A673 (cell line): ENCODE measurements at regions not wholly inside any gene's neighbourhood (a gene's known extent, or its start where the extent isn't known, plus 50 kb on each side); places are given as distances from the start of the nearest gene placed in this dataset.

Experiments used
- BruUV-seq: library from RNA; stranded (reverse); fragments of 400-500 nt; replicated peaks from 2 replicates; lab custom pipeline; 2021; lab: Mats Ljungman, UMichigan
- CTCF ChIA-PET: fragments of 300-600 bp; sonication (Branson Sonifier 250); formaldehyde crosslinking; loops from one replicate; lab custom pipeline; 2022; ENCODE audit warnings: antibody characterized with exemption; lab: Charles Lee
- POLR2A ChIA-PET: fragments of 300-600 bp; sonication (Branson Sonifier 250); formaldehyde crosslinking; loops from one replicate; lab custom pipeline; 2022; ENCODE audit warnings: antibody characterized with exemption; ENCODE audit not compliant: low non-redundant PET; lab: Charles Lee
- DNase-seq: peaks from one replicate; pipeline ENCODE4 v3.0.0-alpha.2; 2015; ENCODE audit warnings: low spot score
- H3K27ac ChIP-seq: fragments of 200-600 bp; sonication (generic); 2 replicates; pipeline ENCODE4 v1.5.1; 2016; ENCODE audit warnings: mixed run types, low read depth, mild to moderate bottlenecking, mixed read lengths, antibody characterized with exemption, low read length; ENCODE audit not compliant: poor library complexity, severe bottlenecking
- H3K27me3 ChIP-seq: fragments of 200-600 bp; sonication (generic); replicated peaks from 2 replicates; pipeline ENCODE4 v1.6.1; 2017; ENCODE audit warnings: mixed run types, low read depth, mild to moderate bottlenecking, mixed read lengths, antibody characterized with exemption, low read length; ENCODE audit not compliant: insufficient read depth, poor library complexity
- H3K36me3 ChIP-seq: fragments of 200-600 bp; sonication (generic); 2 replicates; pipeline ENCODE4 v1.6.1; 2016; ENCODE audit warnings: mixed run types, mild to moderate bottlenecking, mixed read lengths, antibody characterized with exemption, low read length; ENCODE audit not compliant: insufficient read depth, poor library complexity, severe bottlenecking
- H3K4me1 ChIP-seq: fragments of 200-600 bp; sonication (generic); 2 replicates; pipeline ENCODE4 v1.6.1; 2017; ENCODE audit warnings: mixed run types, mild to moderate bottlenecking, mixed read lengths, antibody characterized with exemption, low read length; ENCODE audit not compliant: insufficient read depth, poor library complexity, severe bottlenecking
- H3K4me3 ChIP-seq: fragments of 200-600 bp; sonication (generic); 2 replicates; pipeline ENCODE4 v1.5.1; 2016; ENCODE audit warnings: low read depth, mixed run types, mild to moderate bottlenecking, mixed read lengths, low read length; ENCODE audit not compliant: poor library complexity, severe bottlenecking
- H3K9me3 ChIP-seq: fragments of 200-600 bp; sonication (generic); 2 replicates; pipeline ENCODE4 v1.6.1; 2016; ENCODE audit warnings: mixed run types, low read depth, mild to moderate bottlenecking, mixed read lengths, antibody characterized with exemption, low read length; ENCODE audit not compliant: poor library complexity, severe bottlenecking
- EZH2 ChIP-seq: fragments of 200-600 bp; sonication (generic); IDR thresholded peaks from 2 replicates; pipeline ENCODE4 v1.6.1; 2017; ENCODE audit warnings: borderline replicate concordance, low read depth, mild to moderate bottlenecking, mixed read lengths, antibody characterized with exemption, low read length; ENCODE audit not compliant: poor library complexity, severe bottlenecking
- intact Hi-C: fragments of 100-400 bp; cut with micrococcal nuclease; formaldehyde crosslinking; loops from one replicate; pipeline ENCODE4 v1.10.0; 2022; ENCODE audit not compliant: unreplicated experiment
- TF ChIP-seq, protein P1 (sequence below): fragments of 300-800, 200-600 bp; sonication (generic); conservative IDR thresholded peaks from 2 replicates; pipeline ENCODE4 v1.5.1; 2017; ENCODE audit warnings: low read depth, mild to moderate bottlenecking, antibody characterized with exemption, low read length, moderate library complexity, mixed read lengths

DNA sequence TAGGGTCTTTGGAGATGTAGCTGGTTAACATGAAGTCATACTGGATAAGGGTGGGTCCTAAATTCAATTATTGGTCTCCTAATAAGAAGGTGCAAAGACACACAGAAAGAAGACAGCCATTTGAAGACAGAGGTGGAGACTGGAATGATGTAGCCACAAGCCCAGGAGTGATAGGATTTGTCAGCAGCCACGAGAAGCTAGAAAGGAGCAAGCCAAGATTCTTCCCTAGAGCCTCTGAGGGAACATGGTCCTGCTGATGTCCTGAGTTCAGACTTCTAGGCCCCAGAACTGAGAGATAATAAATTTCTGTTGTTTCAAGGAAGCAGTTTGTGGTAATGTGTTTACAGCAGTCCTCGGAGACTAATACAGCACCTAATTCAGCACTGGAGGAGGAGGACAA, 203.3 kb upstream of the SRRM4 start:
- POLR2A ChIA-PET = no interaction called here
- no peak overlapping the region for H3K27ac ChIP-seq

DNA sequence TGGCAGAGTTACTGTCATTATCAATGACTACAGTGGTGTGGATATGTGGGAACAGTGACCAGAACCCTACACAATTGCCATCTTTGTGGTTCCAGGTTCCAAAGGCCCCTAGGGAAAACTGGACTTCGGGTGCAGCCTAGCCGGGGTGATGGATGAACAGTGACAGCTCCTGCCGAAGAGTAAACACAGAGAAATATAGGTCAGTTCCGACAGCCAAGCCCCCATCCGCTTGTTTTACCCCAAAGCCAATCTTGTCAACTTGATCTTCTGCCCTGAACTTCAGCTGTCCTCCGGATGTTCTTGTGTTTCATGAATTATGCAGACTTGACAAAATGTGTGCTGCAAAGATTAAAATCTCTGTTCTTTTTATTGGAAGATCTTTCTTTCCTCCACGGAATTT, 200.4 kb upstream of the SRRM4 start:
- intact Hi-C loops = no loop called here
- no TSS peak for BruUV-seq
- DNase-seq = no peak

More for the DNA sequence above, 203.3 kb upstream of the SRRM4 start:
- no peak overlapping the region for H3K4me3 ChIP-seq
- no peaks in the 10 kb centered on the region for H3K36me3 ChIP-seq
- intact Hi-C loops = no loop called here
- CTCF ChIA-PET = no interaction called here
- no peak for DNase-seq
- peaks cover 51% of the 10 kb centered on the region for H3K27me3 ChIP-seq
- no peaks in the 10 kb centered on the region for H3K9me3 ChIP-seq
- H3K4me1 ChIP-seq = no peaks in the 10 kb centered on the region
- no TSS peak for BruUV-seq
- TF ChIP-seq, protein P1, sequence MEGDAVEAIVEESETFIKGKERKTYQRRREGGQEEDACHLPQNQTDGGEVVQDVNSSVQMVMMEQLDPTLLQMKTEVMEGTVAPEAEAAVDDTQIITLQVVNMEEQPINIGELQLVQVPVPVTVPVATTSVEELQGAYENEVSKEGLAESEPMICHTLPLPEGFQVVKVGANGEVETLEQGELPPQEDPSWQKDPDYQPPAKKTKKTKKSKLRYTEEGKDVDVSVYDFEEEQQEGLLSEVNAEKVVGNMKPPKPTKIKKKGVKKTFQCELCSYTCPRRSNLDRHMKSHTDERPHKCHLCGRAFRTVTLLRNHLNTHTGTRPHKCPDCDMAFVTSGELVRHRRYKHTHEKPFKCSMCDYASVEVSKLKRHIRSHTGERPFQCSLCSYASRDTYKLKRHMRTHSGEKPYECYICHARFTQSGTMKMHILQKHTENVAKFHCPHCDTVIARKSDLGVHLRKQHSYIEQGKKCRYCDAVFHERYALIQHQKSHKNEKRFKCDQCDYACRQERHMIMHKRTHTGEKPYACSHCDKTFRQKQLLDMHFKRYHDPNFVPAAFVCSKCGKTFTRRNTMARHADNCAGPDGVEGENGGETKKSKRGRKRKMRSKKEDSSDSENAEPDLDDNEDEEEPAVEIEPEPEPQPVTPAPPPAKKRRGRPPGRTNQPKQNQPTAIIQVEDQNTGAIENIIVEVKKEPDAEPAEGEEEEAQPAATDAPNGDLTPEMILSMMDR = no peak
- TF ChIP-seq EZH2 = no peak

DNA sequence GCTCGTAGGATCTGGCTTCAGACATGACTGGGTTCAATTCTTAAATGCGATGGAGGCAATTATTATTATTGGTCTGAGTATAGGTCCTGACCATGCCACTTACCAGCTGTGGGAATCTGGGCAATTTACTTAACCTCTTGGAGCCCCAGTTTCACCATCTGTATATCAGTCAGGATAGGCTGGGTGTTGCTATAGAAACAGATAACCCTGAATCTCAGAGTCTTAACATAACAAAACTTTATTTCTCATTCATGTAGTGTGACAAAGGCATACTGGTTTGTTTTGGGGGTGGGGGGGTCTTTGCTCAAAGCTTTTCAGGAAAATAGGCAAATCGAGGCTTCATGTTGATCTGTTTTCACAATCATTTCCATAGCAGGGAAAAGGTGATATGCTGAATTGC, 199.6 kb upstream of the SRRM4 start:
- no peak overlapping the region for H3K27ac ChIP-seq
- peaks cover 20% of the 10 kb centered on the region for H3K27me3 ChIP-seq
- intact Hi-C loops = no loop called here
- TF ChIP-seq EZH2 = no peak
- TF ChIP-seq, protein P1 = no peak
- no peak for DNase-seq
- no peak overlapping the region for H3K4me3 ChIP-seq
- no peaks in the 10 kb centered on the region for H3K4me1 ChIP-seq
- no peaks in the 10 kb centered on the region for H3K36me3 ChIP-seq
- POLR2A ChIA-PET = no interaction called here
- CTCF ChIA-PET = no interaction called here
- H3K9me3 ChIP-seq = no peaks in the 10 kb centered on the region
- BruUV-seq = no TSS peak

More for the DNA sequence above, 200.4 kb upstream of the SRRM4 start:
- ChIA-PET POLR2A (no interaction called here), CTCF (no interaction called here)
- H3K4me1 ChIP-seq = no peaks in the 10 kb centered on the region
- TF ChIP-seq, protein P1 = no peak
- TF ChIP-seq EZH2 = no peak
- H3K27ac ChIP-seq = no peak overlapping the region
- H3K36me3 ChIP-seq = no peaks in the 10 kb centered on the region
- no peak overlapping the region for H3K4me3 ChIP-seq
- H3K27me3 ChIP-seq = peaks cover 23% of the 10 kb centered on the region
- H3K9me3 ChIP-seq = no peaks in the 10 kb centered on the region
